HepG2 (cell line): ENCODE measurements at regions not wholly inside any gene's neighbourhood (a gene's known extent, or its start where the extent isn't known, plus 50 kb on each side); places are given as distances from the start of the nearest gene placed in this dataset.

Experiments
- ATF6 ChIP-seq: sonication (generic); formaldehyde crosslinking; conservative IDR thresholded peaks from 2 replicates; pipeline ENCODE4 v1.4.0; 2020; ENCODE audit warnings: missing genetic modification reagents
- CHD4 ChIP-seq: fragments of 200-600 bp; sonication (generic); IDR thresholded peaks from 2 replicates; pipeline ENCODE4 v1.7.0; 2017; ENCODE audit warnings: mild to moderate bottlenecking, low read length, borderline replicate concordance
- DNMT1 ChIP-seq: sonication (generic); formaldehyde crosslinking; IDR thresholded peaks from 2 replicates; pipeline ENCODE4 v1.5.1; 2020; ENCODE audit warnings: mild to moderate bottlenecking, missing genetic modification reagents
- ETV5 ChIP-seq: IDR thresholded peaks from 2 replicates; pipeline ENCODE4 v1.6.1; 2018; ENCODE audit warnings: missing biosample characterization, missing genetic modification reagents, inconsistent platforms, borderline replicate concordance
- JUND ChIP-seq: sonication (generic); formaldehyde crosslinking; IDR thresholded peaks from 2 replicates; pipeline ENCODE4 v1.8.0; 2022; ENCODE audit warnings: mild to moderate bottlenecking, missing genetic modification reagents
- STAT6 ChIP-seq: sonication (generic); formaldehyde crosslinking; IDR thresholded peaks from 2 replicates; pipeline ENCODE4 v1.4.0; 2020; ENCODE audit warnings: missing genetic modification reagents, mild to moderate bottlenecking, borderline replicate concordance
- TF ChIP-seq, protein P1 (sequence below): sonication (generic); formaldehyde crosslinking; IDR thresholded peaks from 2 replicates; pipeline ENCODE4 v1.5.0; 2020; ENCODE audit warnings: mild to moderate bottlenecking, missing genetic modification reagents, moderate library complexity

DNA sequence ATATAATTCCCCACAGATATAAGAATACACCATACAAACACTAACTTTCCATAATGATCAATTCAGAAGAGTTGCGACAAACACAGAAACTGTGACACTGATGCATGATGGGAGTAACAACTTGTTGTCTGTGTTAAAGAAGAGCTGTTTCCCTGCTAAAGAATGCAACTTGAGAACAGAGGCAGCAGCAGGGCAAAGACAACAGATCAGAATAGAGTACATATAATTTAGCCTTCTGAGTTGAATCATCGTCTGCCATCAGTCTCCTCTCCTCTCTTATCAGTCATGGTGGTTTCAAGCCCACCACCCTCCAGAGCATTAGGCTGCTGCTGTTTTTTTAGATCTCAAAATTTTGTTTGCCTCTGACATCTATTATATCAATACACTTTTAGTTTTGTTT lies 280.4 kb downstream of the UBE3D start:
- TF ChIP-seq ATF6 (CRISPR knock-in tag) (no peak), DNMT1 (CRISPR knock-in tag) (no peak), STAT6 (CRISPR knock-in tag) (no peak), JUND (no peak), ETV5 (CRISPR knock-in tag) (no peak), CHD4 (no peak)
- TF ChIP-seq, protein P1, sequence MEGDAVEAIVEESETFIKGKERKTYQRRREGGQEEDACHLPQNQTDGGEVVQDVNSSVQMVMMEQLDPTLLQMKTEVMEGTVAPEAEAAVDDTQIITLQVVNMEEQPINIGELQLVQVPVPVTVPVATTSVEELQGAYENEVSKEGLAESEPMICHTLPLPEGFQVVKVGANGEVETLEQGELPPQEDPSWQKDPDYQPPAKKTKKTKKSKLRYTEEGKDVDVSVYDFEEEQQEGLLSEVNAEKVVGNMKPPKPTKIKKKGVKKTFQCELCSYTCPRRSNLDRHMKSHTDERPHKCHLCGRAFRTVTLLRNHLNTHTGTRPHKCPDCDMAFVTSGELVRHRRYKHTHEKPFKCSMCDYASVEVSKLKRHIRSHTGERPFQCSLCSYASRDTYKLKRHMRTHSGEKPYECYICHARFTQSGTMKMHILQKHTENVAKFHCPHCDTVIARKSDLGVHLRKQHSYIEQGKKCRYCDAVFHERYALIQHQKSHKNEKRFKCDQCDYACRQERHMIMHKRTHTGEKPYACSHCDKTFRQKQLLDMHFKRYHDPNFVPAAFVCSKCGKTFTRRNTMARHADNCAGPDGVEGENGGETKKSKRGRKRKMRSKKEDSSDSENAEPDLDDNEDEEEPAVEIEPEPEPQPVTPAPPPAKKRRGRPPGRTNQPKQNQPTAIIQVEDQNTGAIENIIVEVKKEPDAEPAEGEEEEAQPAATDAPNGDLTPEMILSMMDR (CRISPR knock-in tag) = no peak
